ENCODE measurements at regions not wholly inside any gene's neighbourhood (a gene's known extent, or its start where the extent isn't known, plus 50 kb on each side); places are given as distances from the start of the nearest gene placed in this dataset.

GRCh38 chr14:29273513-29273912, 506.9 kb downstream of the FOXG1 start:
- ATAC-seq: no peak
- TF ChIP-seq TCF4 (CRISPR knock-in tag; IDR thresholded peaks at IDR 0.05; ENCODE audit: borderline replicate concordance) (no peak), CSRNP3 (CRISPR knock-in tag; IDR thresholded peaks at IDR 0.05) (no peak)
- TF ChIP-seq, protein P1, sequence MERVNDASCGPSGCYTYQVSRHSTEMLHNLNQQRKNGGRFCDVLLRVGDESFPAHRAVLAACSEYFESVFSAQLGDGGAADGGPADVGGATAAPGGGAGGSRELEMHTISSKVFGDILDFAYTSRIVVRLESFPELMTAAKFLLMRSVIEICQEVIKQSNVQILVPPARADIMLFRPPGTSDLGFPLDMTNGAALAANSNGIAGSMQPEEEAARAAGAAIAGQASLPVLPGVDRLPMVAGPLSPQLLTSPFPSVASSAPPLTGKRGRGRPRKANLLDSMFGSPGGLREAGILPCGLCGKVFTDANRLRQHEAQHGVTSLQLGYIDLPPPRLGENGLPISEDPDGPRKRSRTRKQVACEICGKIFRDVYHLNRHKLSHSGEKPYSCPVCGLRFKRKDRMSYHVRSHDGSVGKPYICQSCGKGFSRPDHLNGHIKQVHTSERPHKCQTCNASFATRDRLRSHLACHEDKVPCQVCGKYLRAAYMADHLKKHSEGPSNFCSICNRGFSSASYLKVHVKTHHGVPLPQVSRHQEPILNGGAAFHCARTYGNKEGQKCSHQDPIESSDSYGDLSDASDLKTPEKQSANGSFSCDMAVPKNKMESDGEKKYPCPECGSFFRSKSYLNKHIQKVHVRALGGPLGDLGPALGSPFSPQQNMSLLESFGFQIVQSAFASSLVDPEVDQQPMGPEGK (CRISPR knock-in tag; IDR thresholded peaks at IDR 0.05; ENCODE audit: borderline replicate concordance): no peak

DNA sequence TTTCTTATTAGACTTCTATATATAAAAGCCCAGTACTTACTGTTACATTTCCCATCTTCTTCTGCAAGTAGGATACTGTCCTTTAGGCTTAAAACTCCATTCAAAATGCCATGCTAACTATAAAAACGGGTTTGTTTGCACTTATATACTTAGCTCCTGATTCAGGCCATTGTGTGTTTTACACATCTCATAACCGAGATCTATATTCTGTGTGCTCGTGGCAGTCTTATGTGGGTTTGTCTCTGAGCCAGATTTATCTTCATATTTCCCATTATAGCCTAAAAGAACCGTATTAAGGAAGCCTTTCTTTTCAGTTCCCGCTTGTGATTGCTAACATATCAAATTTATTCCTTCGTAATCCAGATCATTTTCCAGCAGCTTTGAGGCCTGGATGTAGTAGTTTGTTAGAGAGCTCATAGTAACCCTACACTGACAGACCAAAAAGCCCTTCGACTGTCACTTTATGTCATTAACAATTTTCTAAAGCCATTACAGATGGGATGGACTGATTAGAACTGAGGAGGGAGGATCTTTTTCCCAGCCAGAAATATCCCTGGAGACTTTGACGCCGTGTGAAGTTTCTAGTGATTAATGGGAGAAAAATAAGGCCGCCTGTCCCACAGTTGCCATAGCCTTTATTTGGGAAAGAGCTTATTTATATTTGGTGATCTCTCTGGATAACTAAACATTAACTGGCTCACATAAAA, 508.5 kb downstream of the FOXG1 start:
- no peak; the same call in 2 of the 3 replicates for ATAC-seq
- TF ChIP-seq TOX (CRISPR knock-in tag; IDR thresholded peaks at IDR 0.05; ENCODE audit: borderline replicate concordance) (no peak), OSR1 (CRISPR knock-in tag; IDR thresholded peaks at IDR 0.05) (no peak)

GRCh38 chr14:29278301-29279263, 512.0 kb downstream of the FOXG1 start:
- no peak for TF ChIP-seq RARB (CRISPR knock-in tag; IDR thresholded peaks at IDR 0.05)
- TF ChIP-seq ZFP3 (CRISPR knock-in tag; IDR thresholded peaks at IDR 0.05): no peak
- TF ChIP-seq POU6F1 (CRISPR knock-in tag; IDR thresholded peaks at IDR 0.05; ENCODE audit: borderline replicate concordance, low read depth): no peak
- TF ChIP-seq, protein P2, sequence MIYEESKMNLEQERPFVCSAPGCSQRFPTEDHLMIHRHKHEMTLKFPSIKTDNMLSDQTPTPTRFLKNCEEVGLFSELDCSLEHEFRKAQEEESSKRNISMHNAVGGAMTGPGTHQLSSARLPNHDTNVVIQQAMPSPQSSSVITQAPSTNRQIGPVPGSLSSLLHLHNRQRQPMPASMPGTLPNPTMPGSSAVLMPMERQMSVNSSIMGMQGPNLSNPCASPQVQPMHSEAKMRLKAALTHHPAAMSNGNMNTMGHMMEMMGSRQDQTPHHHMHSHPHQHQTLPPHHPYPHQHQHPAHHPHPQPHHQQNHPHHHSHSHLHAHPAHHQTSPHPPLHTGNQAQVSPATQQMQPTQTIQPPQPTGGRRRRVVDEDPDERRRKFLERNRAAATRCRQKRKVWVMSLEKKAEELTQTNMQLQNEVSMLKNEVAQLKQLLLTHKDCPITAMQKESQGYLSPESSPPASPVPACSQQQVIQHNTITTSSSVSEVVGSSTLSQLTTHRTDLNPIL (CRISPR knock-in tag; IDR thresholded peaks at IDR 0.05; ENCODE audit: low read depth): no peak
- TF ChIP-seq TCF4 (CRISPR knock-in tag; IDR thresholded peaks at IDR 0.05; ENCODE audit: borderline replicate concordance): no peak
- no peak for TF ChIP-seq ZFP30 (CRISPR knock-in tag; IDR thresholded peaks at IDR 0.05)
- no peak for TF ChIP-seq TOX (CRISPR knock-in tag; IDR thresholded peaks at IDR 0.05; ENCODE audit: borderline replicate concordance)
- no peak for TF ChIP-seq SNAI2 (CRISPR knock-in tag; IDR thresholded peaks at IDR 0.05)
- TF ChIP-seq BACH2 (CRISPR knock-in tag; IDR thresholded peaks at IDR 0.05; ENCODE audit: borderline replicate concordance): no peak
- TF ChIP-seq ZNF565 (CRISPR knock-in tag; conservative IDR thresholded peaks at IDR 0.05; ENCODE audit: low read depth): no peak
- no peak for TF ChIP-seq ZNF8 (CRISPR knock-in tag; IDR thresholded peaks at IDR 0.05)
- ATAC-seq: no peak

- ATAC-seq: peak; percentile 41; the same call in 2 of the 3 replicates
- TF ChIP-seq, protein P2 (CRISPR knock-in tag; IDR thresholded peaks at IDR 0.05; ENCODE audit: low read depth): no peak
- no peak for TF ChIP-seq CSRNP3 (CRISPR knock-in tag; IDR thresholded peaks at IDR 0.05)
- TF ChIP-seq ZFP3 (CRISPR knock-in tag; IDR thresholded peaks at IDR 0.05): no peak
- TF ChIP-seq ZNF8 (CRISPR knock-in tag; IDR thresholded peaks at IDR 0.05): no peak
- no peak for TF ChIP-seq BACH2 (CRISPR knock-in tag; IDR thresholded peaks at IDR 0.05; ENCODE audit: borderline replicate concordance)
- TF ChIP-seq SNAI2 (CRISPR knock-in tag; IDR thresholded peaks at IDR 0.05): no peak
- TF ChIP-seq OSR1 (CRISPR knock-in tag; IDR thresholded peaks at IDR 0.05): no peak
- TF ChIP-seq POU6F1 (CRISPR knock-in tag; IDR thresholded peaks at IDR 0.05; ENCODE audit: borderline replicate concordance, low read depth): no peak
- TF ChIP-seq ESRRG (CRISPR knock-in tag; IDR thresholded peaks at IDR 0.05): no peak
- no peak for TF ChIP-seq PPARA (CRISPR knock-in tag; IDR thresholded peaks at IDR 0.05; ENCODE audit: borderline replicate concordance)
- TF ChIP-seq CSDC2 (CRISPR knock-in tag; IDR thresholded peaks at IDR 0.05): no peak
- no peak for TF ChIP-seq ZC3H10 (CRISPR knock-in tag; IDR thresholded peaks at IDR 0.05)
- TF ChIP-seq ZFP30 (CRISPR knock-in tag; IDR thresholded peaks at IDR 0.05): no peak
- TF ChIP-seq, protein P1 (CRISPR knock-in tag; IDR thresholded peaks at IDR 0.05; ENCODE audit: borderline replicate concordance): no peak
These were observed 515.6 kb downstream of the FOXG1 start for GRCh38 chr14:29282169-29282568.
